Skeletal muscle satellite cell (primary cell): ENCODE measurements at regions not wholly inside any gene's neighbourhood (a gene's known extent, or its start where the extent isn't known, plus 50 kb on each side); places are given as distances from the start of the nearest gene placed in this dataset.
"Not testable (repeated sequence)": the region's sequence is repeated elsewhere in the genome, so short reads cannot be mapped to it uniquely, and the experiment has no call there.

ENCODE experiments used
- H3K27me3 ChIP-seq: 2 replicates; pipeline ENCODE4 v1.7.0; 2013; ENCODE audit warnings: low read length; ENCODE audit not compliant: control insufficient read depth, insufficient read depth
- H3K36me3 ChIP-seq: 2 replicates; pipeline ENCODE4 v1.7.0; 2013; ENCODE audit warnings: mild to moderate bottlenecking, control low read depth, low read length; ENCODE audit not compliant: insufficient read depth
- H3K4me1 ChIP-seq: 2 replicates; pipeline ENCODE4 v1.7.0; 2013; ENCODE audit warnings: low read length; ENCODE audit not compliant: control insufficient read depth, insufficient read depth
- H3K4me2 ChIP-seq: 2 replicates; pipeline ENCODE4 v1.7.0; 2013; ENCODE audit warnings: mild to moderate bottlenecking, low read length
- H3K4me3 ChIP-seq: 2 replicates; pipeline ENCODE4 v1.7.0; 2013; ENCODE audit warnings: low read length
- H3K9ac ChIP-seq: 2 replicates; pipeline ENCODE4 v1.7.0; 2013; ENCODE audit warnings: mild to moderate bottlenecking, low read depth, low read length, moderate library complexity
- H3K9me3 ChIP-seq: replicated peaks from 2 replicates; pipeline ENCODE4 v1.7.0; 2013; ENCODE audit warnings: mild to moderate bottlenecking, control low read depth, low read length

DNA sequence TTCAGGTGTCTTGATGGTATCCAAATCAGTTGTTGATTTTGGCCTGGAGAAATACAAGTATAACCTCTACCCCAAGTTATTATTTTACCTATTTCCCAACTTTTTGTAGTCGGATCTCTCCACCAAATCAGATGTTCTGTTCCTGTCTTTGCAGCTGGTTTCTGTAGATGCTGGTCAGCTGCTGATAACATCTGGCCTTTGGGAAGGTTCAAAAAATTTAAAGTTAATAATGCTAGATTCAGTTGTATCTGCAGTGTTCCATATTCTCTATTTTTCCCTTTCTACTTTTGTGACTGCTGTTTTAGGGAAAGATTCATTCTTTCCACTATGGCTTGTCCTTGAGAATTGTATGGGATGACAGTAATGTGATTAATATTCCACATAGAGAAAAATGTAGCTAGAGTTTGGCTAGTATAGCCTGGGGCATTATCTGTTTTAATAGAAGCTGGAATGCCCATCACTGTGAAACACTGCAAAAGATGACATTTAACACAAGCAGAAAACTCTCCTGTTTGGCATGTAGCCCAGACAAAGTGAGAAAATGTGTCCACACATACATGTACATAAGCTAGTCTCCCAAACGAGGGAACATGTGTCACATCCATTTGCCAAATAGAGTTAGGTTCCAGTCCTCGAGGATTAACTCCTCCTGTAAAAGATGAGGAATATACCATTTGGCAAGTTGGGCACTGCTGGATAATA lies 99.2 kb downstream of the ZNF100 start:
- not testable (repeated sequence) for H3K4me3 ChIP-seq, H3K9me3 ChIP-seq, H3K36me3 ChIP-seq, H3K27me3 ChIP-seq, H3K4me1 ChIP-seq, H3K4me2 ChIP-seq, H3K9ac ChIP-seq

DNA sequence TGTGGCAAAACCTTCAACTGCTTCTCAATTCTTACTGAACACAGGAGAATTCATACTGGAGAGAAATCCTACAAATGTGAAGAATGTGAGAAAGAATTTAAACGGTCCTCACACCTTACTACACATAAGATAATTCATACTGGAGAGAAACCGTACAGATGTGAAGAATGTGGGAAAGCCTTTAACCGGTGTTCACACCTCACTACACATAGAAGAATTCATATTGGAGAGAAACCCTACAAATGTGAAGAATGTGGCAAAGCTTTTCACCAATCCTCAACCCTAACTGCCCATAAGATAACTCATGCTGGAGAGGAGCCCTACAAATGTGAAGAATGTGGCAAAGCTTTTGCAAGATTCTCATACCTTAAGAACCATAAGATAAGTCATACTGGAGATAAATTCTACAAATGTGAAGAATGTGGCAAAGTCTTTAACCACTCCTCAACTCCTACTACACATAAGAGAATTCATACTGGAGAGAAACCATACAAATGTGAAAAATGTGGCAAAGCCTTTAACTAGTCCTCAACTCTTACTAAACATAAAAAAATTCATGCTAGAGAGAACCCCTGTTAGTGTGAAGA lies 111.7 kb downstream of the ZNF100 start:
- Histone ChIP-seq H3K9me3 (no peaks in the 10 kb centered on the region), H3K4me1 (no peaks in the 10 kb centered on the region), H3K36me3 (no peaks in the 10 kb centered on the region), H3K4me3 (no peak overlapping the region), H3K27me3 (no peaks in the 10 kb centered on the region), H3K9ac (no peak overlapping the region), H3K4me2 (no peak overlapping the region)

DNA sequence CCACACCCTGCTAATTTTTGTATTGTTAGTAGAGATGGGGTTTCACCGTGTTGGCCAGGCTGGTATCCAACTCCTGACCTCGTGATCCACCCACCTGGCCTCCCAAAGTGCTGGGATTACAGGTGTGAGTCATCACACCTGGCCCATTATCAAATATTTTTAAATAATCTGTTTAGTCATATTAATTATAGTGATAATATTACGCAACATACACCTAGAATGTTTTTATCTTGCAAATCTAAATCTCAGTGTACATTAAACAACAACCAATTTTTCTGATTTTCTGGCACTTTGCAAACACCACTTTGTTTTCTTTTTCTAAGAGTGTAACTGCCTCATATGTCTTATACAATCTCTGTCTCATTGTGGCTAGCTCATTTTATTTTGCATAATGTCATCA lies 115.9 kb downstream of the ZNF100 start:
- H3K9ac ChIP-seq, H3K36me3 ChIP-seq: not testable (repeated sequence)

DNA sequence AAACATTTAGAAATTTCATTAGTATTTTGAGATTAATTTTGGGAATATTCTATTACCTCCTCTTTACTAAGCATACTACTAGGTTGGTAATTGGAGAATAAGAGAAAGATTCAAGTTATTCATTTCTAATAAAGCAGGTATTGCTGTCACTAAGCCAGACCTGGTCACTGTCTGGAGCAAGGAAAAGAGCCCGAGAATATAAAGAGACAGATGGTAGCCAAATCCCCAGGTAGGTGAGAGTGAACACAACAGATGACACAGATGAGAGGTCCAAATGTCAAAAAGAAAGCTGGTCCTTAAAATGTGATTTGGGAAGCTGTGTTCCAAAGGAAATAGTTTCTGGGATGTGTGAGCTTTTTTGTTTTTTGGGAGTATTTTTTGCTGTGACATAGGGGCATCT lies 128.6 kb downstream of the ZNF100 start:
- Histone ChIP-seq H3K4me1 (no peaks in the 10 kb centered on the region), H3K27me3 (no peaks in the 10 kb centered on the region), H3K9me3 (no peaks in the 10 kb centered on the region), H3K4me3 (no peak overlapping the region), H3K9ac (no peak overlapping the region), H3K36me3 (no peaks in the 10 kb centered on the region), H3K4me2 (no peak overlapping the region)

More for the DNA sequence above, 115.9 kb downstream of the ZNF100 start:
- not testable (repeated sequence) for H3K4me3 ChIP-seq, H3K4me1 ChIP-seq, H3K9me3 ChIP-seq, H3K4me2 ChIP-seq, H3K27me3 ChIP-seq

DNA sequence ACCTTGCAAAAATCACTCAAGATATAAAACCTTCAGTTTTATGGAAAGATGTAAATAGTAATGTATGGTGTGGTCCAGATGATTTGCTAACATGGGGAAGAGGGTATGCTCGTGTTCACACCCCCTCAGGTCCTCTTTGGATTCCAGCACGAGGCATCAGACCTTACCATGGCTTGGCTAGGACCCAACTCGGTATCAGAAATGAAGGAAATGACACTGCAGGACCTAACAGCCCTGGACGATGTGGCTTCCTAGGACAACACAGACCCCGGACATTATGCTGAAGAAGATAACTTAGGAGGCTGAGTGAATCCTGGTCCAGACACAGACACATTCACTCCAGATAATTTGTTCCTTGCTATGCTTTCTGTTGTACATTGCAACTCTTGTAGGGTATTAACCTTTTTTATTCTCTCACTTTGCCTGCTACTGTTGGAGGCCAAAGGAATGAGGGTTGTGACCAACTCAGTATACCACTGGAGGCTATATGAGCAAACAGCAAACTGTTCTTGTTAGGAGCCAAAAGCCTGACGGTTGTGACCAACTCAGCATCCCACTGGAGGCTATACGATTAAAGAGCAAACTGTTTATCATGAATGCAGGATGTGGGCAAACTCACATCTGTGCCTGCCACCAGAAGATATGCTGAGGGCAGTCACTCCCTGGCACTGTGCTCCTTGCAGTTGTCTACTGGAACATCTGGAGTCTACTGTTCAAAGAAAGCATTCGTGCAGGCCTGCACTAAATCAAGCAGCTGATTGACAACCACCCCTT lies 121.7 kb downstream of the ZNF429 start:
- H3K9me3 ChIP-seq, result no peaks in the 10 kb centered on the region
- H3K4me3 ChIP-seq, result no peak overlapping the region
- no peak overlapping the region for H3K4me2 ChIP-seq
- no peaks in the 10 kb centered on the region for H3K36me3 ChIP-seq
- no peaks in the 10 kb centered on the region for H3K27me3 ChIP-seq
- H3K4me1 ChIP-seq, result no peaks in the 10 kb centered on the region
- H3K9ac ChIP-seq, result no peak overlapping the region

DNA sequence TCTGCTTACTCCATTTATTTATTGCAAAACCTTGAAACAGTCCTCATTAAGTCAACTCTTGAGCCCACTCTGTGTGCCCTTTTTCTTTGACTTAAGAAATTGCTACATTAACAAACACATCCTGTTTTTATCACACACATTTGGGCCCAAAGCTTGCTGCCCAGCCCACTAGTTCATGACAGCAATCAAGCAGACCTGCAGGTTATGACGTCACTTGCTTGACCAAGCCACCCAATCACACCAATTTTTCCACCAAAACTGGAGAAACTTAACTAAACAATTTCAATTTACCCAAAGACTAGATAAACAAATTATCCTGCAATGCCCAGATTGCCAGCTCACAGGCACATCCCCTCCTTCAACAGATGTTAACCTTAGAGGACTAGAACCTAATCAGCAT lies 120.7 kb downstream of the ZNF429 start:
- Histone ChIP-seq H3K4me2 (no peak overlapping the region), H3K27me3 (no peaks in the 10 kb centered on the region), H3K9me3 (no peaks in the 10 kb centered on the region), H3K36me3 (no peaks in the 10 kb centered on the region), H3K4me3 (no peak overlapping the region), H3K9ac (no peak overlapping the region), H3K4me1 (no peaks in the 10 kb centered on the region)

DNA sequence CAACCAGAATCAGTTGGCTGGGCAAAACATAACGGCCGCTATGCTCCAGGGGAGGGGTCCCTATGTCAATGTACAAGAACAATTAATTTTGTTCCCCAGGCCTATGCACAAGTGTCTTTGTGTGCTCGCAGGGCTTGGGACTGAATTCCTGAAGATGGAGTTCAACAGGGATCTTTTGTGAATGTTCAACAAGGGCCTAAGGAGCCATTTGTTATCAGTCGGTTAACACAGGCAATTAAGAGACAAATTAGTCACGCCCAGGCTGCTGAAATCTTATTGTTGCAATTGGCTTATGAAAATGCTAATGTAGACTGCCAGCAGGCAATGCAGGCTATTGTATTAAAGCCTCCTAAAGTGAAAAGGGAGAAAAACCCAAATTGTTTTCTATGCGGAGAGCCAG lies 117.5 kb downstream of the ZNF429 start:
- Histone ChIP-seq H3K4me3 (no peak overlapping the region), H3K9me3 (no peaks in the 10 kb centered on the region), H3K9ac (no peak overlapping the region), H3K4me1 (no peaks in the 10 kb centered on the region), H3K27me3 (no peaks in the 10 kb centered on the region), H3K36me3 (no peaks in the 10 kb centered on the region), H3K4me2 (no peak overlapping the region)

DNA sequence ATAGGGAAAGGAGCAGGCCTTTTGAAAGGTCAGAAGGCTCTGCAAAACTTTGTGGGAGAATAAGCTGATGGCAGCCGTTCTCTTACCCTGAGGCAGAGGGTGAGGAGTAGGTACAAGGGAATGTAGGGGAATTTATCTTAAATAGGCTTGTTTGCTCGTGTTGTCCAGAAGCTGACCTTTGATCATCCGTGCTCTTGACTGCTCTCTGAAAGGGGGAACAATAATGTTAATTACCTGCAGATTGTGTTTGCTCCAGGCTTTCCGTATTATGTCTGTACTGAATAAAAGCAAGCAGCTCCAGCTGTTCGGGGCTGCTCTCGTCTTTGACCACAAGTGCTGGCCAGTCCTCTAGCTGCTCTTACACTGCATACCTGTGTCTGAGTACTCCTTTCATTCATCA lies 116.3 kb downstream of the ZNF429 start:
- H3K27me3 ChIP-seq, result no peaks in the 10 kb centered on the region

DNA sequence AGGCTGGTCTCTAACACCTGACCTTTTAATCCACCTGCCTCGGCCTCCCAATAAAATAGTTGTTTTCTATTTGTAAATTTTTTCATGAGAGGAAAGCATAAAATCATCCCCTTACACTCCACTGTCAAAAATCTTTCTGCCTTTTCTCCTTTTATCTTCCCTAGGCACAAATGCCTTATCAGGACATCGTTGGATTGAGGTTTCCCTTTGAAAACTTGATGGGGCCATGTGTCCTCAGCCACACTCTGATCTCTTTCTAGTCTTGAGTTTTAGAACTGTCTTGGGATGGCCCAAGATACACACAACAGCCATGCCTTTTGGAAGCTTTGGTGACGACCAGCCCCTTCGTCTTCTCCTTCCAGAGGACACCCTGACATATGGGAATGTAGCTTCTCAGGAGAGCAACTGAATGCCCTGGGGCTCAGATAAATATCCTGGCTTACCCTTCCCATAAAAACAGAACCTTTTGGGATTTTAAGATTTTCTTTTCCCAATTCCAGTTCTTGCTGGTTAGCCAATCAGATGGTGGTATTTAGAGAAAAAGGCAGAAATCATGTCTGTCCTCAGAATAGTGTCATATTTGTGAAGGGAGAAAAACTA lies 112.4 kb downstream of the ZNF429 start:
- no peaks in the 10 kb centered on the region for H3K9me3 ChIP-seq
- no peak overlapping the region for H3K4me2 ChIP-seq
- H3K36me3 ChIP-seq, result no peaks in the 10 kb centered on the region
- H3K9ac ChIP-seq, result no peak overlapping the region
- no peak overlapping the region for H3K4me3 ChIP-seq
- H3K4me1 ChIP-seq, result no peaks in the 10 kb centered on the region
- H3K27me3 ChIP-seq, result no peaks in the 10 kb centered on the region

More for the DNA sequence above, 116.3 kb downstream of the ZNF429 start:
- Histone ChIP-seq H3K36me3 (no peaks in the 10 kb centered on the region), H3K9me3 (no peaks in the 10 kb centered on the region), H3K4me1 (no peaks in the 10 kb centered on the region), H3K4me2 (no peak overlapping the region), H3K4me3 (no peak overlapping the region), H3K9ac (no peak overlapping the region)

DNA sequence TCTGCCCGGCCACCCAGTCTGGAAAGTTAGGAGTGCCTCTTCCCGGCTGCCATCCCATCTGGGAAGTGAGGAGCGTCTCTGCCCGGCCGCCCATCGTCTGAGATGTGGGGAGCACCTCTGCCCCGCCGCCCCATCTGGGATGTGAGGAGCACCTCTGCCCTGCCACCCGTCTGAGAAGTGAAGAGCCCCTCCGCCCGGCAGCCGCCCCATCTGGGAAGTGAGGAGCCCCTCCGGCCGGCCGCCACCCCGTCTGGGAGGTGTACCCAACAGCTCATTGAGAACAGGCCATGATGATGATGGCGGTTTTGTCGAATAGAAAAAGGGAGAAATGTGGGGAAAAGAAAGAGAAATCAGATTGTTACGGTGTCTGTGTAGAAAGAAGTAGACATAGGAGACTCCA lies 109.4 kb downstream of the ZNF429 start:
- H3K9ac ChIP-seq, H3K9me3 ChIP-seq, H3K4me1 ChIP-seq, H3K27me3 ChIP-seq, H3K36me3 ChIP-seq, H3K4me3 ChIP-seq, H3K4me2 ChIP-seq: not testable (repeated sequence)

DNA sequence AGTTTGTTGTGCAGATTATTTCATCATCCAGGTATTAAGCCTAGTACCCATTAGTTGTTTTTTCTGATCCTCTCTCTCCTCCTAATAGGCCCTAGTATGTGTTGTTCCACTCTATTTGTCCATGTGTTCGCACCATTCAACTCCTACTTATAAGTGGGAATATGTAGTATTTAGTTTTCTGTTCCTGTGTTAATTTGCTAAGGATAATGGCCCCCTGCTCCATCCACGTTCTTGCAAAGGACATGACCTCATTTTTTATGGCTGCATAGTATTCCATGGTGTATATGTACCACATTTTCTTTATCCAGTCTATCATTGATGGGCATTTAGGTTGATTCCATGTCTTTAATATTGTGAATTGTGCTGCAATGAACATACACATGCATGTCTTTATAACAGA lies 107.8 kb downstream of the ZNF429 start:
- H3K4me3 ChIP-seq, H3K27me3 ChIP-seq, H3K9me3 ChIP-seq, H3K36me3 ChIP-seq, H3K9ac ChIP-seq, H3K4me1 ChIP-seq, H3K4me2 ChIP-seq: not testable (repeated sequence)
